Fibroblast of the aortic adventitia (primary cell): ENCODE measurements at regions not wholly inside any gene's neighbourhood (a gene's known extent, or its start where the extent isn't known, plus 50 kb on each side); places are given as distances from the start of the nearest gene placed in this dataset.

ENCODE experiments used
- DNase-seq: peaks from one replicate; pipeline ENCODE4 v3.0.0-alpha.2; 2010; ENCODE audit warnings: low read depth
- H3K4me3 ChIP-seq: 2 replicates; pipeline ENCODE4 v1.5.1; 2011; ENCODE audit warnings: low read depth, mild to moderate bottlenecking, control low read depth, low read length, moderate library complexity
- CTCF ChIP-seq: IDR thresholded peaks from 2 replicates; pipeline ENCODE4 v1.5.1; 2011; ENCODE audit warnings: mild to moderate bottlenecking, low read length, control low read depth, inconsistent platforms; ENCODE audit not compliant: insufficient read depth

GRCh38 chr3:28868897-28869296 is 412.0 kb upstream of the RBMS3 start:
- DNase-seq, result no peak
- H3K4me3 ChIP-seq, result no peak overlapping the region
- TF ChIP-seq CTCF, result no peak

GRCh38 chr3:28877912-28878311 is 403.0 kb upstream of the RBMS3 start:
- H3K4me3 ChIP-seq, result no peak overlapping the region
- no peak for DNase-seq
- no peak for TF ChIP-seq CTCF

- TF ChIP-seq CTCF, result no peak
- H3K4me3 ChIP-seq, result no peak overlapping the region
- no peak for DNase-seq
Observed at GRCh38 chr3:28890373-28890772, 390.5 kb upstream of the RBMS3 start.

GRCh38 chr3:28891485-28891884 is 389.4 kb upstream of the RBMS3 start:
- no peak for TF ChIP-seq CTCF
- no peak overlapping the region for H3K4me3 ChIP-seq
- DNase-seq, result no peak

- DNase-seq, result no peak
- no peak for TF ChIP-seq CTCF
- H3K4me3 ChIP-seq, result no peak overlapping the region
Observed at GRCh38 chr3:28900301-28900700, 380.6 kb upstream of the RBMS3 start.

GRCh38 chr3:28901018-28901417 is 379.9 kb upstream of the RBMS3 start:
- no peak for TF ChIP-seq CTCF
- no peak overlapping the region for H3K4me3 ChIP-seq
- peak; percentile 72 for DNase-seq

- H3K4me3 ChIP-seq, result no peak overlapping the region
- no peak for TF ChIP-seq CTCF
- no peak for DNase-seq
Observed at GRCh38 chr3:28903171-28903601, 377.7 kb upstream of the RBMS3 start.
